ENCODE measurements at regions not wholly inside any gene's neighbourhood (a gene's known extent, or its start where the extent isn't known, plus 50 kb on each side); places are given as distances from the start of the nearest gene placed in this dataset.

DNA sequence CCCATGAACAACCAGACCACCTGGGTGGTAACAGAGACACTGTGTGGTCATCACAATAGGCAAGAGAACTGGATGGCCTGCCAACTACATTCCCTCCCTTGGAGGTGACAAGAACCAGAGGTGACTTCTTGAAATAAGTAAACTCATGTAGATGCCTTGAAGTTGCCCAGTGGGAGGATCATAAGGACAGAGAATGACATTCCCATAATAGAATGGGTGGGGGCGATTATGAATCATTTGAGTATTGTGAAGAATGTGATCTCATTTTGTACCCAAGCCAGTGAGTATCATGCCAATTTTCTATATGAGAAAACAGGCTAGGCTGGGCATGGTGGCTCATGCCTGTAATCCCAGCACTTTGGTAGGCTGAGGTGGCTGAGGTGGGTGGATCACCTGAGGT, 211.4 kb upstream of the GYPC start:
- no peak for DNase-seq

DNA sequence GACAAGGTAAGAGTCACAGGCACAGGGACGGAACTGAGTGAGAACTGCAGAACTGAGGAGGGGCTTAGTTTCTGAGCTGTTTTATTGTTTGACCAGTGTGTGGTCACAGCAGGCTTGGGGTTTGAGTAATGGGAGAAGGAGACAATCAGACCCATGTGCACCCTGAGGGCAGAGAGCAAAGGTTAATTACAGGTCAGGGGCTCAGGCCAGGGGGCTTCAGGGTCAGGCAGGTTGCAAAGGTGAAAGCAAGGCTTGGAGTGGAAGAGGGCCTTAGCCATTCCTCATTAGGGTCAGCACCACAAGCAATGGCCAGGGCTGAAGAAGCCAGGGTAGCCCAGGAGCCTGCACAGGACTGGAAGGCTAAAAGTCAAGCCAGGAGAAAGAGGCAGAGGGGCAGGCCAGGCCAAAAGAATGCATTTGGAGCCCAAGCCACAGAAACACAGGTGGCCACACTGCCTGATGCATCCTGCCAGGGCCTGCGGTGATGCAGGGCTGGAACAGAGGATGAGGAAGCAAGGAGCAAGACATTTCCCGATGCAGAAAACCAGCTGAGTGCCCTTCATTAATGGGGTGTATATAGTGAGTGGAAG, 209.8 kb upstream of the GYPC start:
- no peak for DNase-seq

DNA sequence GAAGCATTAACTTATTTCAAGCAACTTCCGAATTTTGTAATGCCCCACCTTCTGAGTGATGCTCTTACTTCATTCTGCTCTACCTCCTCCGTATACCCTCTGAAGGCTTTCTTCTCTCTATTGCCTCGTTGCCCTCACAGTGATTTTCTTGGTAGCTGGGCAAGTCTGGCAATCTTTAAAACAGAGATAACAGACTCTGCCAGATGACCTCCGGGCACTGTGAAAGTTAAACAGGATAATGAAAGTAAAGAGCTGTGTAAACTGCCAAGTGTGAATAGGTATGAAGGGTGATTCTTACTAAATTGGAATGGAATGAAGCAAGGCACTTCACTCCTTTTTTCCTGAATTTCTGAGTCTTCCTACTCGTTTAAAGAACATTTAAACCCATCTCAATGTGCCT, 207.3 kb upstream of the GYPC start:
- DNase-seq: no peak

DNA sequence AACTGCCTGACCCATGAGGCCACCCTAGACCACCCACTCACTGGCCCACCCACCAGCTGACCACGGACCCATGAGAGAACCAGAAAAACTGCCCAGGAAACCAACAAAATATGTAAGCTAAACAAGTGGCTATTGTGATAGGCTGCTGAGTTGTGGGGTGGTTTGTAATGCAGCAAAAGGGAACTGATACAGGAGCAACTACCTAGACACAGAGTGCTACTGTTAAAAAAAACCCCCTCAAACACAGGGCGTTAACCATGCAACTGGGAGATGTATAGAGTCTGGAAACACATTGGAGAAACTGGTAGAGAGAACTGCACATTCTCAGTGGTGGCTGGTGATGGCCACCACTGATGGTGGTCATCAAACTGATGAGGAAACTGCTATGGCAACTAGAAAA, 206.3 kb upstream of the GYPC start:
- DNase-seq: no peak

DNA sequence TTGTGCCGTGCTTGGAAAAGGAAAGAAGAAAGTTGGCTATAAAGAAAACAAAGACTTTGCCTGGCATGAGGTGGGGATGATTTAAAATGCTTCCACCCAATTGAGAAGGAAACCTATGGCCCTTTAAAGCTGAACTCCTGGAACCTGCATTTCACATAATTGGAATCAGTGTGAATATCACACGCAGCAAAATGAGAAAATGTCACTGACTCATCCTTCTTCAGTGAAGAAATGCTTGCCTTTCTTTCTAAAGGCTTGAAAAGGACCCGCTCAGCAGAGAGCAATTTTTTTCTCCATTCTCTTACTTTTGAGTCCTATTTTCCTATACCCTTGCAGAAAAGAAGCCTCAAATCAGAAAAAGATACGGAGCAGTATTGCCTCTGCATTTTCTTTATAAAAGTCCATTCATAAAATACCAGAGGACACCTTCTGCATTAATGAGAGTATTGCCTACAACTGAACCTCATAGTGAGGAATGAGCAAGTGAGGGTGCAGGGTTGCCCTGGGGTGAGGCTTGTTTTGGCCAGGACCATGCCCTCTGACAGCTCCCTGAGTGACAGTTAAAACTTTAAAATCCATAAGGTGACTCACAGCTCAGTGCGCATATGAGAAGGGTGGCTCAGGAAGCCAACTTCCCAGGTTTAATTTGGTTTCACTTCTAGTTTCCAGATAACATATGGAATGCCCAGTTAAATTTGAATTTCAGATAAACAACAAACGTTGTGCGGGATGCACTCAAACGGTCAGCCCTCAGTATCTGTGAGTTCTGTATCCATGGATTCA, 191.9 kb upstream of the GYPC start:
- no peak for DNase-seq

DNA sequence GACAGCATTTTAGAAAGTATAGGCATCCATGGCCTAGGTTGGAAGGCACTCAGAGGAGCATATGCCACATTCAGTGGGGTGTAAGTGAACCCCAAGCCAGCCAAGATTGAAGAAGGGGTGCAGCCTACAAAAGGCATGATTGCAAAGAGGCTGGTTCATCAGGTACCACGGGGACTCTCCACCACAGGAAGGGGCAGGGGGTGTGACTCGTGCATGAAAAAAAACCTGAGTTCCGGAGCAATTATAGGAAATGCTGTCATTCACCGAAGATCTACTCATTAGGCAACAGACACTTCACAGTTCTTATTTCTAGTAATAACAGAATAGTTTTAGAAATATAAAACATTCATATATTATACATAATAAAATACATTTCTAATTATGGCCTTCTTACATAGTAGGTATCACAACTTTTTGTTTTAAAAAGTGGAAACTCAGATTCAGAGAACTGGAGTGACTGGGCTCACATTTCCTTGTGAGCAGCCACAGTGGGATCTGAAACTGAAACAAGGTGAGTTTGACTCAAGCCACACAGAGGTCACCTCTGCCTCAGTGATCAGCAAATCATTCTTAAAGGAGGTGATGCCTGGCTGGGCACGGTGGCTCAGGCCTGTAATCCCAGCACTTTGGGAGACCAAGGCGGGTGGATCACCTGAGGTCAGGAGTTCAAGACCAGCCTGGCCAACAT, 188.4 kb upstream of the GYPC start:
- no peak for DNase-seq

DNA sequence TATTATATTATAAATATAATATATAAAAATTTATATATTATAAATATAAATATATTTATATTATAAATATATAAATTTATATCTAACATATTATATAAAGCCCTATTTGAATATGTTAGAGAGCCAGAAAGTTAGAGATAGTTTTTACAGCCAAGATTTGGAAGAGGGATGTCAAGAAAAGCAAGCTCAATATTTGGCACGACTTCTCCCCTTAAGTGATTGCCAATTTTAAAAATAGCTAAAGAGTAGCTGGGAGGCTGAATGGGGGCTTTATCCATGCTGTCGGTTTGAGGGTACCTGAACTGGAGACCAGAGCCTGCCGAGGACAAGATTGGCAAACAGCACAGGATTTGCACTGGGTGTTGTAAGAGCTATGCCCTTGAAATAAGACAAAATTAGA, 180.9 kb upstream of the GYPC start:
- no peak for DNase-seq

DNA sequence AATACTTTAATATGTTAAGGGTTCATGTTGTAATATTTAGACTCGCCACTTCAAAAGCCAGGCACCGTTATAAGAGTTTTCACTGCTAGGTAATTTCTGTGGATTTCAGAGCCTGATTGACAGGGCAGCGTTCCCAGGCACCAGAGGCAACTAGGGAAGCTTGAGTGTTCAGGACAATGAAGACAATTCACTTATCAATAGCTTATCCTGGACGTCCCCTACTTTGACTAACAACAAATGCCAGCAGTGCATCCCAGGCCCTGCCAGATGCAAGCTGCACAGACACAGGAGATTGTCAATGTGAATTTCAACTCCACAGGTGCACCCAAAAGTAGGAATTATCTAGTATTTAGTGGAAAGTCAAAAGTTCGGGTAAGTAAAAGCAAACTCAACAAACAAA, 179.3 kb upstream of the GYPC start:
- no peak for DNase-seq

DNA sequence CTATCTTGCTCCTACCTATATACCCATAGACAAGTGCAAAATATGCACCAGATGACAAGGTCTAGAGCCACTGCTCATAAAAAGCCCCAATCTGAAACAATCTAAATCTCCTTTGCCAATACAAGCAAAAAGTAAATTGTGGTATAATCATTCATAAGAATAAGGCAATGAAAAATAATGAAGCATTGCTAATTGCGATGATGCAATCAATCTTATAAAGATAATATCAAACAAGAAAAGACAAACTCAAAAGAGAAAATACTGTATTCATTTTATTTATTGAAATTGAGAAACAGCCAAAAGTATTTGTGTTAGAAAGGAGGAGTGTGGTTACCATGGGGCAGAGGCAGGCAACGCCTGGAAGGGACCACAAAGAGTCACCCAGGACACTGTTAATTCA, 175.9 kb upstream of the GYPC start:
- DNase-seq: no peak

DNA sequence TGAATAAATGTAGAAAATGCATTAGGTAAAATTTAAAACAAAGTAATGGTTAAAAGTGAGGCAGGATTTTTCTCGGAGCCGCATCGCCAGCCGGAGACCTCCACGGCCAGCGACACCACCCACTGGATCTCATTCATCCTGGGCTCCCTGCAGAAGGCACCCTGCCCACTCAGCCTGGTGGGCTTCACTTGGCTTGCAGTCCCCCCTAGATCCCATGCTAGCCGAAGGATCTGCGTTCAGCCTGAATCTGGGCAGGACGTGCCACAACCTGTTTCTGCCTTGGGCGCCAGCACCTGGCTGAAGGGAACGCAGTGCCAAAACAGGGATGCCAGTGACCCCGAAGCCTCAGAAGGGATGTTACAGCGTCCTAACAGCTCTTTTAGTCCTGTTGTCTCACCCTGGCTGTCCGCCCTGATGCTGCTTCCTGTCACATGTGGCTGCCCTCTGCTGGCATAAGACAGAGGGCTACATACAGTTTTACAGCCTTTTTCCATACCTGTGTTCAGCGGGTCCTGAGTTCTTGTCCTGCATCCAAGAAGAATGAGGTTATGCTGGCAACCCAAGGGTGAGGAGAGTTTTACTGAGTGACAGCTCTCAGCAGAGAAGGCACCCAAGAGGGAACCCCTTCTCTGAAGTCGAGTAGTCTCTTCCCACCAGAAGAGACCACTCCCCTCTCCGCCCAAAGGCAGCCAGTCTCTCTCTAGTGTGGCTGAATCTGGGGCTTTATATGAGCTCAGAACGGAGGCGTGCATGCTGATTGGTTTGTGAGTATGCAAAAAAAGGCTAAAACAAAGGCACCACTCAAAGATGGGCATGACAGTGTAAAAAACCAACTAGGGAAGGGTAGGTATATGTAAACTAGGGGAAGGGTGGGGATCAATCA, 173.1 kb upstream of the GYPC start:
- peak; percentile 23 for DNase-seq

DNA sequence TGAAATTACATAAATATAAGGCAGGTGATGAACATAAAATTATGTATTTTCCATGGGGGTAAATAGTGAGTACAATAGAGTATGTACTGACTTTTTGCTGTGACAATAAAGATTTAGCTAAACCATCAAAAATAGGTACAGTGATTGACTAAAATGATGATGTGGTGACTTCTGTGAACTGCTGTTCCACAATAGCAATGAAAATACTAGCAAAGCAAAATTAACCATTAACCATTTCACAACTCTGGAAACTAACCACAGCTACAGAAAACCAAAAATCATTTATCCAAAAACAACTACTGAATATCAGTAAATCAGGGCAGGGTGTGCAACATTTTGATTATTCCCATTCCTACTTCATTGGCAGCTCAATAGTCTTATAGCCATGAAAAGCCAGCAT, 161.4 kb upstream of the GYPC start:
- DNase-seq: no peak

DNA sequence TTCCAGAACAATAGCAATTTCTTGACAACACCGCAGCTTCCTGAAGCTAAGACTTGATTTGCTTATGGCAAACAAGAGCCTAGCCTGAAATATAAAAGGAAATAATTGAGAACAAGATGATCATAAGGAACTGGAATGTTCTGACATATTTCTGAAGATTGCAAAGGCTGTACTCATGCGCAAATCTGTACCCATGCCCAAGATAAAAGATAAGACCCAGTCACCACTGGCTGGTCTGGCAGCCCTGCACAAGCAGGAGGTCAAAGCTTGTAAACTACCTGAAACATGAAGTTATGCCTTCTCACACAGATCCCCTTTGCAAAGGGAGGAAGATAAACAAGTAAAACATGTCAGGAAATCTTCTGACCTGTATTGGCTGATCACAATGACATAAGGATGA, 160.8 kb upstream of the GYPC start:
- DNase-seq: no peak

DNA sequence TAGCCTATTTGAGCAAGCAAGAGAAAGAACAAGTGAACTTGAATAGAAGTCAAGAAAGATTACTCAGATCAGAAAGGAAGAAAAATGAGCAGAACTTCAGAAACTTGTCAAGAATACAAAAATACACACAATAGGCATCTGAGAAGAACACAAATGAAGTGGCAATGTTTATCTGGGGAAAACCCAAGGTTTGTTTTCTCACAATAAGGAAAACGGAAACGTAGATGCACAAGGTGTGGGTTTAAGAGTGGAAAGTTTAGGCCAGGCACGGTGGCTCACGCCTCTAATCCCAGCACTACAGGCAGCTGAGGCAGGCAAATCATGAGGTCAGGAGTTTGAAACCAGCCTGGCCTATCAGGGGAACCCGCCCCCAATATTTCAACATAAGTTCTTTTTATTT, 159.5 kb upstream of the GYPC start:
- DNase-seq: no peak

DNA sequence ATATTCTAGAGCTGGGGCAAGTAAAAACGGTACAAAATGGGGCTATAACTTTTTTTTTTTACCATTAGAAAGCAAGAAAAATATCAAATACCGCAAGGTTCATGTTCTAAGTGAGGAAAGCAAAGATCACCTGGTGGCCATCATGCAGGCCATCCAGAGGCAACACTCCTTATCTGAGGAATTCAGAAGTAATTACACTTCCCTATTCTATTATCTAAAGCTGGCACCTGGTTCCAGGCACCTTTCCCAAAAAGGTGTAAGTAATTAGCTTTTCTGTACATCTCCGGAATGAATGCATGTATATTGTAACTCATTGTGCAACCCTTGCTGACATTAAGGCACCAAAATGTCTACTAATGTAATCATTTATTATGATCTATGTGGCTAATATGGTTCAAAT, 152.5 kb upstream of the GYPC start:
- no peak for DNase-seq

DNA sequence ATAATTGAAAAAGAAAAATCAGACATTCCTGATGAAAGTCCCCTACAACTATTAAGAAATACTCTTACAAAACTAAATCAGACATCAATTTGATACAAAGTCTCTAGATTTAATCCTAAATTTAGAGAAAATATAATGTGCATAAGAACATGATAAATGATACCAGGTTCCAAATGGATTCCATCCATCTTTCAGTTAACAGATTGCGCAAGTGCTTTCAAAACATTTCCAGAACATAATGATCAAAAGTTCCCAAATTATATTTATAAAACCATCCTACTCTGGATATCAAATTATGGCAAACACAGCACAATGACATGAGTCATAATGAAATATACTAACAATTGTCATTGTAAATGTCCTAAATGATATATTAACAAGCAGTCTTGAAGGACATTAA, 151.0 kb upstream of the GYPC start:
- no peak for DNase-seq

DNA sequence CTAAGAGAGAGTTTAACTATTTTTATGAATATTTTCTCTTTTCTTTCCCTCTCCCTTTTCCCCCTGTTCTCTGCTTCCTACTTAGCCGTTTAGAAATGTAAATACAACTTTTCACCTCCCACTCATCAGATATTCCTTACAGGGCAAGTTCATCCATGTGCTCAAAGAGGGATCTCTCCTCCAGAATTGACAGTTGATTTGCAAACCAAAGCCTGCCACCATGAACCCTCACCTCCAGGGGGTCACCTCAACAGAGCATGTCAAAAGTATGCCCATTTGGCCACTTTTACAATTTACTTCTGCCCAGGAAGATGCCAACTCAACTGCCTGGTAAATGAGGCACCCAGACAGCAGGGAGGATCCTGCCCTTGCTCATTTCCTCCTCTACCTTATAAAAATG, 149.2 kb upstream of the GYPC start:
- DNase-seq: no peak

DNA sequence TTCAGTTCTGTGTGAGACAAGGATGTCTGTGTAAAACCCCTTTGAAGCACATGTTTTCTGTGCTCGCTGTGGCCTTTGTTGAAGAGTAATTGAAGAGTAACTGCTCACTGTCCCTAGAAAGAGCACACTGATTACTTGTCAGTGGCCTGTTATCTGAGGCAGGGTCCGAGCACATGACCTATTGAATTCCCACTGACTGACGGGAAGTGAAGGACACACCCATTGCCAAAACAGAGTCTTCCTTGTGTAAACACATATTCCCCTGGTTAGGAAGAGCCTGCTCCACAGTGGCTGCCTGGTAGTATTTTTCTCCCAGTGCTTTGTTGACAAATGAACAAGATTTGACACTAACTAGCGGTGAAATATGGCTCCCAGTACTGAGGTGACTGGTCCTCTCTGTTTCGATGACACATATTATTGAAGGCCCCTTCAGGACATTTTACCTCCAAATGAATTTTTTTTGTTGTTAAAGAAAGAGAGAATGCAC, 148.5 kb upstream of the GYPC start:
- DNase-seq: peak; percentile 57

DNA sequence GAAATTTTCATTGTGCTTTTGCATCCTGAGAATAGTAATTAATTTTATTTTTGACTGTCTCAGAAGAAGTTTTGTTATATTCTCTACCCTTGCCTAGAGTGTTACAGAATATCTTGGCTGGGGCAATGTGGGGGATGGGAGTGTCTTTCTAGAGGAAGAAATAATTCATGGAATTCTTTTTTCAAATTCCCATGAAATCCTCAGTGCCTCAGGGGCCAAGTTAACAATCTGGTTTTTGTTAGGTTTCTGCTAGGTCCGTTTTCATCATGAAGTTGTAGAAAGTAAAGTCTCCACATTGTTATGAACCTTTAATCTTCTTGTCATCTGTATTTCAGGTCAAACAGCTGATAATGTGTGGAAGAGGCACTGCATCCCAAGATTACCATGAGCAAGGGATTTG, 145.6 kb upstream of the GYPC start:
- DNase-seq: no peak

DNA sequence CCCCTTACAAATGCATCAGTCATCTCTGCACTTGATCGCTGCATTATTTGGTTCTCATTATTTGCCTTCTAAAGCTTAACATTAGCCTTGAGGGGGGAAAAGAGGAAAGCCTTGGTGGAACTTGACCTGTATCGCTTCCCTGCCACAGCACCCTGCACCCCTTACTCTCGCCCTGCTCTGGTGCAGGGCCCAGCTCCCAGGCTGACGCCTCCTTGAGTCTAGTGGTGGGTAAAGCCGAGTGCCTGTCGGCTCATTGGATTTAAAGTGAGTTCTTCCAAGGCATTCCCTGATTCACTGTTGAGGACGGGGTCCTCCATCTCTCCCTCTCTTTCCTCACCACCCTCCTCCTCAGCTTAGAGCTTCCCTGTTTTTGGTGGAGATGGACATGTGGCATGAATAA, 145.0 kb upstream of the GYPC start:
- DNase-seq: no peak

DNA sequence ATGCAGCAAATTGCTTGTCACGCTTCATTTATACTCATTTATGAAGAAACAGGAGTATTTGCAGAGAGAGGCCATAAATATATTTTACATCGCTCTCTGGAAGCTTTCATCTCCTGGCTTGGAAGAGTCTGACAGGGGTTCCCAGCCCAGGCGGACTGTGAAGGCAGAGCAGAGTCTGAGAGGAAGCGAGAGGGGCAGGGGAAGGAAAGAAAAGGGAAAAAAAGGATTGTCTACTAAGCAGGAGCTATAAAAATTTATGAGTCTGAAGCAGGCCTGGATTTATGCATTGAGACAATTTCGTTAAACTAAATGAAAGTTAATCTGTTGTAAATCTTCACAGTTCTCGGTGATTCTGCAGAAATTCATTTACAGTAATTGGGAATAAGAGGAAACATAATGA, 143.9 kb upstream of the GYPC start:
- no peak for DNase-seq

DNA sequence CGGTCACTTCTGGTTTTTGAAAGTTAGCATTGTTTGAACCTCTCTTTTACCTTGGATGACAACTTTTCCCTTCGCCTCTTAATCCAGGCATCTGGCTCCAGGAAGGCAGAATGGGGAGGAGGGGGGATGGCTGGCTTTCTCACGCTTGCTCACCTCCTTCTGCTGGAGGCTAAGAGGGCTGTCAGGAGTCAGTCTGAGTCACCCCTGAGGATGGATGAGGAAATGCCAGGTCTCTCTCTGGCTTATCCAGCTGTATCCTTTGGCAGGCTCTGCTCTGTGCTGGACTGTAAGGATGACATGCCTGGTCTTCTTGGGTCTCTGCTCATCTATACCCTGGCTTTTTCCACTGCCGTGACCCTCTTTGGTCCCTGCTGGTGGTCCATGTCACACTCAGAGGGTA, 142.9 kb upstream of the GYPC start:
- no peak for DNase-seq

DNA sequence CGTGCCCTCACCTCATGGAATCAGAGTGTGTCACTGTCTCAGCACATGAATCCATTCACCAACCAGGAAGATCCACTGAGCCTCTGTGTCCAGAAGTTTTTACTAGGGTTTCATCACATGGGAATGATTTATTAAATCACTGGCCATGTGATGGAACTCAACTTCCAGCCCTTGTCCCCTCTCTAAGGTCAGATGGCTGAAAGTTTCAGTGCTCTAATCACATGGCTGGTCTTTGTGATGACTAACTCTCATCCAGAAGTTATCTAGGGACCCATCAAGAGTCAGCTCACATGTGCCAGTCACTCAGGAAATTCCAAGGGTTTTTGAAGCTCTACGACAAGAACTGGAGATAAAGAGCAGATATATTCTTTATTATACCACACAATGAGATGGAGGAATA, 140.5 kb upstream of the GYPC start:
- DNase-seq: no peak

DNA sequence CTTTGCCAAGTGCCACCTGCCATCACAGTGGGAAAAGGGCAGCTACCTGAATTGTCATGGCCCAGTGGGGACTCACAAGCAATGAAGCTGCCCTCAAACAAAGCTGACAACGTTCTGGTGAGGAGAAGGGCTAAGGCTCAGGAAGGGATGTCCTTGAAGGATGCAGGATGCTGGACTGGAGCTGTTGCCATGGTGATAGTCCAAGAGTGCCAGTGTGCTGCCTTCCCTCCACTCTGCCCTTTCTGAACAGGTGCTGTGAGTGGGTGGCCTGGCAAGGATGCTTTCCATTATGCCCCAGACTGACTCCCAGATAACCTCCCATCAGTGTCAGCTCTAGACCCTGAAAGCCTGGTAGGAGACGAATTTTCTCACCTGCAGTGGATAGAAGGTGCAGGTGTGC, 137.8 kb upstream of the GYPC start:
- no peak for DNase-seq

All from SHP77 treated with DMSO at 0.1 percent for 48 hours (cell line).